ENCODE measurements at regions not wholly inside any gene's neighbourhood (a gene's known extent, or its start where the extent isn't known, plus 50 kb on each side); places are given as distances from the start of the nearest gene placed in this dataset.
"Not testable (repeated sequence)": the region's sequence is repeated elsewhere in the genome, so short reads cannot be mapped to it uniquely, and the experiment has no call there.

DNA sequence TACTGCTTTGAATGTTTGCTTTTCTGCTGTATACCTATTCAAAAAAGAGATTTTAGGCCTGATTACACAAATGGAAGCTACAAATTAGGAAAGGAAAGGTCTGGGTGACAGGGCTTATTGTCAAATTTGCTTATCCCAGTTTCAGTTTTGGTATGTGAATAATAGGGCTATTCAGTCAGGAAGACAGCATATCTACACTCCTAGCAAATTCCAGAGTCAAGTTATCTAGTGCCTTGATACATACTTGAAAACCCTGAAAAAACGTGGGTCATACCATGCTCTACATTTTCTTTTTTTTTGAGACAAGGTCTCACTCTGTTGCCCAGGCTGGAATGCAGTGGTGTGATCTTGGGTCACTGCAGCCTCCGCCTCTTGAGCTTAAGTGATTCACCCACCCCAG lies 59.2 kb upstream of the CCDC180 start:
- not testable (repeated sequence) for H2BK12ac ChIP-seq (ENCODE audit: low read depth, low read length); H4K5ac ChIP-seq (ENCODE audit: insufficient read length, low read depth, low read length); H4K91ac ChIP-seq (replicated peaks; ENCODE audit: insufficient read length, low read length); H2AFZ ChIP-seq (ENCODE audit: low read length); H3K23ac ChIP-seq (ENCODE audit: insufficient read length); H3K4me2 ChIP-seq (ENCODE audit: insufficient read depth in 1 of 2, low read depth in 2 of 2, low read length in 2 of 2); H3K27me3 ChIP-seq (replicated peaks in 1 of 4; ENCODE audit: control insufficient read depth in 3 of 4, extremely low read depth in 1 of 4, insufficient read depth in 3 of 4, low read length in 3 of 4); H4K8ac ChIP-seq (ENCODE audit: extremely low read depth, insufficient read depth, low read length); H3K79me1 ChIP-seq (ENCODE audit: low read depth, low read length); H3K14ac ChIP-seq (ENCODE audit: insufficient read length); H3K4ac ChIP-seq (replicated peaks; ENCODE audit: insufficient read length, low read depth, low read length); H2BK120ac ChIP-seq (replicated peaks; ENCODE audit: low read depth, low read length); FAIRE-seq; H2BK5ac ChIP-seq (ENCODE audit: low read depth, low read length); H3K56ac ChIP-seq (replicated peaks; ENCODE audit: insufficient read length, low read depth, low read length); H3K9ac ChIP-seq (replicated peaks in 1 of 4; ENCODE audit: extremely low read depth in 1 of 4, low read depth in 3 of 4, low read length in 3 of 4); H2BK15ac ChIP-seq (ENCODE audit: low read length); H2AK5ac ChIP-seq (ENCODE audit: low read depth, low read length); H3K27ac ChIP-seq (ENCODE audit: low read depth, low read length); H3K36me3 ChIP-seq (ENCODE audit: control insufficient read depth in 2 of 4, insufficient read depth in 4 of 4, low read length in 3 of 4); H3K4me3 ChIP-seq (ENCODE audit: extremely low read depth in 1 of 4, insufficient read depth in 2 of 4, low read depth in 3 of 4, low read length in 4 of 4); H2BK20ac ChIP-seq (ENCODE audit: low read length); DNase-seq (ENCODE audit: low read depth in 1 of 2, low spot score in 2 of 2); H4K20me1 ChIP-seq (replicated peaks in 1 of 2; ENCODE audit: control insufficient read depth in 1 of 2, insufficient read depth in 2 of 2, low read length in 2 of 2); H3K23me2 ChIP-seq (ENCODE audit: low read depth, low read length); H3K9me3 ChIP-seq (ENCODE audit: insufficient read depth in 2 of 2, low read depth in 1 of 2, low read length in 1 of 2); H3K18ac ChIP-seq (ENCODE audit: extremely low read depth, low read length); H3K4me1 ChIP-seq (replicated peaks in 1 of 4; ENCODE audit: control insufficient read depth in 3 of 4, insufficient read depth in 4 of 4, low read length in 3 of 4)
- H3K79me2 ChIP-seq (ENCODE audit: control insufficient read depth in 1 of 2, insufficient read depth in 2 of 2, low read length in 2 of 2), result peaks cover 0 to 12% of the 10 kb centered on the region in 2 experiments; a peak in 2 of 4 replicates
- 87% methylated on average over 2 of the region's 2 CpGs; no CpG with 5 or more reads in 1 of the 2 experiments for WGBS, 2 experiments (ENCODE audit: extremely low coverage in 1 of 2, insufficient coverage in 1 of 2, insufficient read length in 1 of 2, insufficient replicate concordance in 2 of 2, low coverage in 1 of 2, low lambda C conversion rate in 2 of 2, missing lambda C conversion rate in 1 of 2)
- ChIA-PET CTCF (ENCODE audit: partially characterized antibody) (interaction anchor here (1.3 to 1.5 kb wide), 2 partner anchors 11 kb away, joined by 3 read pairs; no protein-coding TSS in a partner anchor), POLR2A (ENCODE audit: partially characterized antibody) (interaction anchor here (0.6 to 1.1 kb wide), 4 partner anchors 10 to 71 kb away, joined by 3 to 4 read pairs (median 3); no protein-coding TSS in a partner anchor)

Data from H1 (cell line).